ENCODE measurements at regions not wholly inside any gene's neighbourhood (a gene's known extent, or its start where the extent isn't known, plus 50 kb on each side); places are given as distances from the start of the nearest gene placed in this dataset.

DNA sequence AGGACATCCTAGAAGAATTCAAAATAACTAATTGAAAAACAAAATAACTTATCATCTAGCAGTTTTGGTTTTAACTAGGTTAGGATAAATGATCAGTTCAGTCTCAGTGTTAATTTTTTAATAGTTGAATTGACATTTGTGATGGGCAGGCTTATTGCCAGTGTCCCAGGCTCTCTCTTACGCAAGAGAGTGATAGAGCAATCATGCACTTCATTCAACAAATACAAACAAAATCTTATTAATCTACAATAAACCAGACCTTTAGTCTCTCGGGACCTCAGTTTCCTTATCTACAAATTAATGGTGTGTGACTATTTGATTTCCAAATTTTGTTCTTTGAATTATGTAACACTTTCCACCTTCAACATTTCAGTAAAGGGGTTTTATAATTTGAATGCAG lies 385.9 kb upstream of the JAG1 start:
- Histone ChIP-seq H4K20me1 (ENCODE audit: insufficient read depth) (no peaks in the 10 kb centered on the region), H3K9me2 (ENCODE audit: insufficient read depth, low read length) (no peaks in the 10 kb centered on the region), H3F3A (ENCODE audit: insufficient read depth, low read length, poor library complexity, severe bottlenecking) (no peaks in the 10 kb centered on the region), H3K27ac (ENCODE audit: low read length) (no peak overlapping the region), H3K9ac (ENCODE audit: low read length) (no peak overlapping the region), H2AFZ (ENCODE audit: low read depth, low read length) (no peak overlapping the region), H3K4me3 (ENCODE audit: low read length) (no peak overlapping the region), H3K4me2 (ENCODE audit: low read length) (no peak overlapping the region), H3K9me3 (ENCODE audit: low read length) (no peaks in the 10 kb centered on the region), H3K79me2 (replicated peaks; ENCODE audit: insufficient read depth, low read length) (no peaks in the 10 kb centered on the region), H3K36me3 (ENCODE audit: insufficient read depth, low read length) (no peaks in the 10 kb centered on the region), H3K27me3 (ENCODE audit: insufficient read depth, low read depth, low read length) (no peaks in the 10 kb centered on the region)
- no peak for TF ChIP-seq EZH2 (IDR thresholded peaks at IDR 0.05; ENCODE audit: borderline replicate concordance, insufficient read depth, low read length, poor library complexity, severe bottlenecking)
- TF ChIP-seq RAD21 (conservative IDR thresholded peaks at IDR 0.05) = no peak

DNA sequence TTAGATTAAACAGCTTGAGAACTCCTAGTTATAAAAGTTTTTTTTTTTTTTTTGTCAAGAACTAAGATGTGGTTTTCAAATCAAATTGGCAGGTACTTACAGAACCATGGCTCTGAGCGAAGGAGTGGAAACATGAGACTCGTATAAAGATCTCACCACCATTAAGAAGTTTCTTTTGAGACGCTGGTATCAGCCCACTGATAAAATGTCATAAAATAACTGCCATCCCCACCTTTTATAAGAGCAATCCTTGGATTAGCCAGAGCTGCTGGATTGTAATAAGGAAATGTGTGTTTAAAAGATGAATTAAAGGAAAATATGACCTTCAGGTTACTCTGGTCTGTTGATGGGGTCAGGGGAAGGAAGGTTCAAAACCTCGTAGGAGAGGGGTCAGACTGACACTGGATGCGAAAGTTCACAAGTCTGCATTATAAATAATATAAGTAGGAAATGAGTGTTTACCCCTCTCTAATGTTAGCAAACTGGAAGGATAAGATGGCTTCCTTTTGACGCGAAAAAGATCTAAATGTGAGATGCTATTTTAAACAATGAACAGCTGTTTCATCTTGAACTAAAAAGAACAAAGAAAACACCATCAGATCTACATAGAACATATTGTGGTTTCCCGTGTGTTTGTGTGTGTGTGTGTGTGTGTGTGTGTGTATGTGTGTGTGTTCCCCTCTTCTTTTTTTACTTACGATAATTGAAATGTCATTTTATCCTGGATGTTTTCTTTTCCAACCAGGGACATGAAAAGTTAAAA lies 386.8 kb upstream of the JAG1 start:
- Histone ChIP-seq H3K9me3 (ENCODE audit: low read length) (no peaks in the 10 kb centered on the region), H3K9me2 (ENCODE audit: insufficient read depth, low read length) (no peaks in the 10 kb centered on the region), H3K27ac (ENCODE audit: low read length) (no peak overlapping the region), H3K9ac (ENCODE audit: low read length) (no peak overlapping the region), H3K79me2 (replicated peaks; ENCODE audit: insufficient read depth, low read length) (no peaks in the 10 kb centered on the region), H3F3A (ENCODE audit: insufficient read depth, low read length, poor library complexity, severe bottlenecking) (no peaks in the 10 kb centered on the region), H3K4me2 (ENCODE audit: low read length) (no peak overlapping the region), H4K20me1 (ENCODE audit: insufficient read depth) (no peaks in the 10 kb centered on the region), H3K27me3 (ENCODE audit: insufficient read depth, low read depth, low read length) (no peaks in the 10 kb centered on the region), H3K4me3 (ENCODE audit: low read length) (no peak overlapping the region), H3K36me3 (ENCODE audit: insufficient read depth, low read length) (no peaks in the 10 kb centered on the region), H2AFZ (ENCODE audit: low read depth, low read length) (no peak overlapping the region)
- TF ChIP-seq MXI1 (conservative IDR thresholded peaks at IDR 0.05; ENCODE audit: poor library complexity, severe bottlenecking) = no peak
- TF ChIP-seq RAD21 (conservative IDR thresholded peaks at IDR 0.05) = no peak
- TF ChIP-seq EZH2 (IDR thresholded peaks at IDR 0.05; ENCODE audit: borderline replicate concordance, insufficient read depth, low read length, poor library complexity, severe bottlenecking) = no peak
- TF ChIP-seq TAF1 (IDR thresholded peaks at IDR 0.05; ENCODE audit: low read depth) = no peak
- TF ChIP-seq, protein P1, sequence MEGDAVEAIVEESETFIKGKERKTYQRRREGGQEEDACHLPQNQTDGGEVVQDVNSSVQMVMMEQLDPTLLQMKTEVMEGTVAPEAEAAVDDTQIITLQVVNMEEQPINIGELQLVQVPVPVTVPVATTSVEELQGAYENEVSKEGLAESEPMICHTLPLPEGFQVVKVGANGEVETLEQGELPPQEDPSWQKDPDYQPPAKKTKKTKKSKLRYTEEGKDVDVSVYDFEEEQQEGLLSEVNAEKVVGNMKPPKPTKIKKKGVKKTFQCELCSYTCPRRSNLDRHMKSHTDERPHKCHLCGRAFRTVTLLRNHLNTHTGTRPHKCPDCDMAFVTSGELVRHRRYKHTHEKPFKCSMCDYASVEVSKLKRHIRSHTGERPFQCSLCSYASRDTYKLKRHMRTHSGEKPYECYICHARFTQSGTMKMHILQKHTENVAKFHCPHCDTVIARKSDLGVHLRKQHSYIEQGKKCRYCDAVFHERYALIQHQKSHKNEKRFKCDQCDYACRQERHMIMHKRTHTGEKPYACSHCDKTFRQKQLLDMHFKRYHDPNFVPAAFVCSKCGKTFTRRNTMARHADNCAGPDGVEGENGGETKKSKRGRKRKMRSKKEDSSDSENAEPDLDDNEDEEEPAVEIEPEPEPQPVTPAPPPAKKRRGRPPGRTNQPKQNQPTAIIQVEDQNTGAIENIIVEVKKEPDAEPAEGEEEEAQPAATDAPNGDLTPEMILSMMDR (IDR thresholded peaks at IDR 0.05; ENCODE audit: poor library complexity, severe bottlenecking) = no peak
- TF ChIP-seq, protein P2, sequence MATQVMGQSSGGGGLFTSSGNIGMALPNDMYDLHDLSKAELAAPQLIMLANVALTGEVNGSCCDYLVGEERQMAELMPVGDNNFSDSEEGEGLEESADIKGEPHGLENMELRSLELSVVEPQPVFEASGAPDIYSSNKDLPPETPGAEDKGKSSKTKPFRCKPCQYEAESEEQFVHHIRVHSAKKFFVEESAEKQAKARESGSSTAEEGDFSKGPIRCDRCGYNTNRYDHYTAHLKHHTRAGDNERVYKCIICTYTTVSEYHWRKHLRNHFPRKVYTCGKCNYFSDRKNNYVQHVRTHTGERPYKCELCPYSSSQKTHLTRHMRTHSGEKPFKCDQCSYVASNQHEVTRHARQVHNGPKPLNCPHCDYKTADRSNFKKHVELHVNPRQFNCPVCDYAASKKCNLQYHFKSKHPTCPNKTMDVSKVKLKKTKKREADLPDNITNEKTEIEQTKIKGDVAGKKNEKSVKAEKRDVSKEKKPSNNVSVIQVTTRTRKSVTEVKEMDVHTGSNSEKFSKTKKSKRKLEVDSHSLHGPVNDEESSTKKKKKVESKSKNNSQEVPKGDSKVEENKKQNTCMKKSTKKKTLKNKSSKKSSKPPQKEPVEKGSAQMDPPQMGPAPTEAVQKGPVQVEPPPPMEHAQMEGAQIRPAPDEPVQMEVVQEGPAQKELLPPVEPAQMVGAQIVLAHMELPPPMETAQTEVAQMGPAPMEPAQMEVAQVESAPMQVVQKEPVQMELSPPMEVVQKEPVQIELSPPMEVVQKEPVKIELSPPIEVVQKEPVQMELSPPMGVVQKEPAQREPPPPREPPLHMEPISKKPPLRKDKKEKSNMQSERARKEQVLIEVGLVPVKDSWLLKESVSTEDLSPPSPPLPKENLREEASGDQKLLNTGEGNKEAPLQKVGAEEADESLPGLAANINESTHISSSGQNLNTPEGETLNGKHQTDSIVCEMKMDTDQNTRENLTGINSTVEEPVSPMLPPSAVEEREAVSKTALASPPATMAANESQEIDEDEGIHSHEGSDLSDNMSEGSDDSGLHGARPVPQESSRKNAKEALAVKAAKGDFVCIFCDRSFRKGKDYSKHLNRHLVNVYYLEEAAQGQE (IDR thresholded peaks at IDR 0.05; ENCODE audit: borderline replicate concordance) = no peak
- TF ChIP-seq SMC3 (conservative IDR thresholded peaks at IDR 0.05; ENCODE audit: poor library complexity) = no peak
- no peak for TF ChIP-seq EP300 (conservative IDR thresholded peaks at IDR 0.05; ENCODE audit: poor library complexity, severe bottlenecking)
- TF ChIP-seq POLR2AphosphoS5 (IDR thresholded peaks at IDR 0.05) = no peak

Measured in neural cell (in vitro differentiated cells).